Muscle of leg (tissue), 3 donors: ENCODE measurements at regions not wholly inside any gene's neighbourhood (a gene's known extent, or its start where the extent isn't known, plus 50 kb on each side); places are given as distances from the start of the nearest gene placed in this dataset.

Source experiments
- DNase-seq: peaks from one replicate; pipeline ENCODE4 v3.0.0; 2013
- H3K27ac ChIP-seq: one replicate; pipeline ENCODE4 v1.5.1; 2013; ENCODE audit warnings: mild to moderate bottlenecking, low read length, control low read depth
- H3K27me3 ChIP-seq: one replicate; pipeline ENCODE4 v1.6.1; 2013; ENCODE audit warnings: low read length; ENCODE audit not compliant: control insufficient read depth, insufficient read depth
- H3K36me3 ChIP-seq: one replicate; pipeline ENCODE4 v1.6.1; 2013; ENCODE audit warnings: low read length; ENCODE audit not compliant: control insufficient read depth, insufficient read depth
- H3K4me1 ChIP-seq: one replicate; pipeline ENCODE4 v1.6.1; 2013; ENCODE audit warnings: low read length; ENCODE audit not compliant: control insufficient read depth, insufficient read depth
- H3K4me3 ChIP-seq: one replicate; pipeline ENCODE4 v1.5.1; 2013; ENCODE audit warnings: low read length, control low read depth
- H3K9me3 ChIP-seq: replicated peaks from 2 replicates; pipeline ENCODE4 v1.6.1; 2013; ENCODE audit warnings: low read depth, low read length; ENCODE audit not compliant: control insufficient read depth
- WGBS: methylation state at CpG from one replicate; pipeline ENCODE4 v1.1.5; 2013; ENCODE audit warnings: missing lambda C conversion rate; ENCODE audit not compliant: insufficient coverage; 5-methylcytosine and 5-hydroxymethylcytosine counted together

DNA sequence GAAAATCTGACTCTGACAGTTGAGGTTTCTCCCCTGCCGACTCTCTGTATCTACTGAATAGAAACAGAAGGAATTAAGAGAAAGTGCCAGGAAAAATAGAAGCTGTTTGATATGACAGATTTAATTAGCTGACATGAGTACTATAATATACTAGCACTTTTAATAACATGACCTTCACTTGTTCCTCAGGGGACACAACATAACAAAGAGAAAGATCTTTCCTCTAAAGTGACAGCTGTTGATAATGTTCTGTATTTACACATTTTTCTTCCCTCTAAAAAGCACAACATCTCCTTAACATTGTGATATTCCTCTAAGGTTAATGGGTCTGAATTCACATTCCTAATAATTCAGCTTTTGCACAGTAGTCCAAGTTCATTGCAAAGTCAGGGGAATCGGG lies 1136.0 kb downstream of the PCDH17 start:
- WGBS: no CpG with 5 or more reads among the region's 2 CpGs
- Histone ChIP-seq H3K36me3 (no peaks in the 10 kb centered on the region), H3K4me3 (no peak overlapping the region), H3K9me3 (no peaks in the 10 kb centered on the region), H3K4me1 (no peaks in the 10 kb centered on the region), H3K27me3 (no peaks in the 10 kb centered on the region), H3K27ac (no peak overlapping the region)
- DNase-seq: peak; percentile 24

DNA sequence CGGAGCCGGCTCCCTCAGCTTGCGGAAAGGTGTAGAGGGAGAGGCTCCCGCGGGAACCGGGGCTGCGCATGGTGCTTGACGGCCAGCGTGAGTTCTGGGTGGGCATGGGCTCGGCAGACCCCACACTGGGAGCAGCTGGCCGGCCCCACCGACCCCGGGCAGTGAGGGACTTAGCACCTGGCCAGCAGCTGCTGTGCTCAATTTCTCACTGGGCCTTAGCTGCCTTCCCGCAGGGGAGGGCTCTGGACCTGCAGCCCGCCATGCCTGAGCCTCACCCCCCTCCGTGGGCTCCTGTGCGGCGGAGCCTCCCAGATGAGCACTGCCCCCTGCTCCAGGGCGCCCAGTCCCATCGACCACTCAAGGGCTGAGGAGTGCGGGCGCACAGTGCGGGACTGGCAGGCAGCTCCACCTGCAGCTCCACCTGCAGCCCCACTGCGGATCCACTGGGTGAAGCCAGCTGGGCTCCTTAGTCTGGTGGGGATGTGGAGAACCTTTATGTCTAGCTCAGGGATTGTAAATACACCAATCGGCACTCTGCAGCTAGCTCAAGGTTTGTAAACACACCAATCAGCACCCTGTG lies 1141.8 kb downstream of the PCDH17 start:
- WGBS: 92% methylated on average over 22 of the region's 25 CpGs

DNA sequence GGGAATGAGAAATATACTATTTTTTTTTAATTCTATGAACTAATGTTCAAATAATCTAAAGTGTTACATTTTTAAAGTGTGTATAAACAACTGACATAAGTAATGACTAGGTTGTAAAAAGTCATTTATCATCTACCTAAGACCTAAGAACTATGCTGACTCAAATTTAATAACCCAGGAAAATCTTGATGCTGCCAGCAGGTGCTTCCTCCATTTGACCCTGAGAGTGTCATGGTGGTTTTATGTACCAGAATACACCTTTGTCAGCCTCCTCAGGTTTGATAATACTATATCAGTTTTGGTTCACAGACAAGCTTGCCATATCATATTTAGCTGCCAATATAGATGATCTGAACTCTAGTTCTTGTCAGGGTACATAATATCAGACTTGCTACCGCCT lies 1151.2 kb downstream of the PCDH17 start:
- WGBS: no CpG with 5 or more reads among the region's 1 CpG
- Histone ChIP-seq H3K27ac (no peak overlapping the region), H3K36me3 (no peaks in the 10 kb centered on the region), H3K4me1 (no peaks in the 10 kb centered on the region), H3K27me3 (no peaks in the 10 kb centered on the region), H3K9me3 (peaks cover 2% of the 10 kb centered on the region), H3K4me3 (no peak overlapping the region)
- no peak for DNase-seq

More for the DNA sequence above, 1141.8 kb downstream of the PCDH17 start:
- Histone ChIP-seq H3K9me3 (peaks cover 5% of the 10 kb centered on the region), H3K27ac (no peak overlapping the region), H3K4me3 (no peak overlapping the region), H3K27me3 (no peaks in the 10 kb centered on the region), H3K36me3 (no peaks in the 10 kb centered on the region), H3K4me1 (no peaks in the 10 kb centered on the region)
- no peak for DNase-seq

DNA sequence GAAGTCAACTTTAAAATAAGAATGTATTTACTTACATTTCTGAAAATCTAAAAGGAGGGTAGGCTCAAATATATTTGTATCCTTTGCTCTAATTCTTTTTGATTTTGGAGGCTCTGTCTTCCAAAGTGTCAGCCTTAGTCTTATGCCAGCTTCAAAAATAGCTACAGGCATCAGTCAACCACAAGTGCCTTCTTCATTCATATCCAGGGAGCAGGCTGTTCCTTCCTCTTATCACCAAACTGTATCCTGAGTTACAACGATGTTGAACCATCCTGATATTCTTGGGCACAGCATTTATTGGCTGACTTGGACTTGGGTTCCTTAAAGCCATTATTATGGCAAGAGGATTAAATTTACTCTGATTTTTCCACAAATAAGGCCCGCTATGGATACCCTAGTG lies 1161.3 kb downstream of the PCDH17 start:
- WGBS: 60% methylated on average over 1 of the region's 2 CpGs
- Histone ChIP-seq H3K27me3 (no peaks in the 10 kb centered on the region), H3K36me3 (no peaks in the 10 kb centered on the region), H3K27ac (no peak overlapping the region), H3K4me1 (no peaks in the 10 kb centered on the region), H3K4me3 (no peak overlapping the region), H3K9me3 (no peaks in the 10 kb centered on the region)
- no peak for DNase-seq

DNA sequence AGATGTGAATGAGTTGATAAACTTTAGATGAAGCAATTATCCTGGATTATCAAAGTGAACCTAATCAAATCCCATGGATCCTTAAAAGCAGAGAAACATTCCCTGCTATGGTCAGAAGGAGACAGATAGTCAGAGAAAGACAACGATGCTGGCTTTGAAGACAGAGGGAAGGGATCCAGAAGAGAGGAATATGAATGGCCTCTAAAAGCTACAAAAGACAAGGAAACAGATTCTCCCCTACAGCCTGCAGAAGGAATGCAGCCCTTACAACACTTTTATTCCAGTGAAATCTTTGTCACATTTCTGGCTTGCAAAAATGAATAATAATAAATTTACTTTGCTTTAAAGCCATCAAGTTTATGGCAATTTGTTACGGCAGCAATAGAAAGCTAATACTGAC lies 1164.2 kb downstream of the PCDH17 start:
- H3K27me3 ChIP-seq: no peaks in the 10 kb centered on the region
- H3K4me1 ChIP-seq: no peaks in the 10 kb centered on the region
- no peak overlapping the region for H3K4me3 ChIP-seq
- no peak overlapping the region for H3K27ac ChIP-seq
- WGBS: no CpG with 5 or more reads among the region's 2 CpGs
- no peak for DNase-seq
- H3K9me3 ChIP-seq: no peaks in the 10 kb centered on the region
- no peaks in the 10 kb centered on the region for H3K36me3 ChIP-seq

DNA sequence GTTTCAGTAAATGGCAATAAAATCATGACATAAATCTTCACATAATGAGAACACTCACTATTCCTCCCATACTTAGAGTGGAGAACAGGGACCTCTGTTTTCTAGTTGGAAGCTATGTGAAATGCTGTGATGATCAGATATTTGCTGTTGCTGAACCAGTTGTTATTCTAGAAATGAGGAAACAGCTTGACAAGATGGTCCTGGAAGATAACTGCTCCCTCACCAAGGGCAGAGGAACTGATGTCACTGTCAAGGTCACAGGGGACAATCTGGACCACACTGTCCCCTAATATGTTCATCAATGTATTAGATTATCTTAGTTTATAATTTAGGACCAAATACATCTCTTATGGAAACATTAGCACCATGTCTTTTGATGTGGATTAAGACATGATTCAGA lies 1173.3 kb downstream of the PCDH17 start:
- no peak overlapping the region for H3K4me3 ChIP-seq
- H3K27me3 ChIP-seq: no peaks in the 10 kb centered on the region

DNA sequence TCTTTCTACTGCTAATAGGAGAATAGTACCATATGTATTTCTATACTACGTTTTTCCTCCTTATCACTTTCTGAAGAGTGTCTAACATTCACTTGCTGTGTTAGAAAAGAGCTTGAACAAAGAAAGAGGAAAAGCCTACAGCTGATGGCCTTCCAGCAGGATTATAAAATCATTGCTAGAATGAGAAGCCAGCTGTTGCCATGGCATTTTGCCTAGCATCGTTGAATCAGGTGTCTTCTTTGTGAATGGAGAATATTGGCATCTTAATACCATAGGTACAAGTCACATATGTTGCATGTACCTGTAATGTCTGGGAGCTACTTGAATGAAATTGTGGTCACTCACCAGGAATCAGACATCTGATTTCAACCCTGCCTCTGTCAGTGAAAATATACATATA lies 1174.9 kb downstream of the PCDH17 start:
- Histone ChIP-seq H3K36me3 (no peaks in the 10 kb centered on the region), H3K27ac (no peak overlapping the region), H3K4me1 (no peaks in the 10 kb centered on the region), H3K4me3 (no peak overlapping the region), H3K27me3 (no peaks in the 10 kb centered on the region), H3K9me3 (no peaks in the 10 kb centered on the region)
- DNase-seq: no peak
- no CpG with 5 or more reads among the region's 2 CpGs for WGBS

More for the DNA sequence above, 1173.3 kb downstream of the PCDH17 start:
- Histone ChIP-seq H3K27ac (no peak overlapping the region), H3K36me3 (no peaks in the 10 kb centered on the region), H3K4me1 (no peaks in the 10 kb centered on the region), H3K9me3 (no peaks in the 10 kb centered on the region)
- peak; percentile 4 for DNase-seq

DNA sequence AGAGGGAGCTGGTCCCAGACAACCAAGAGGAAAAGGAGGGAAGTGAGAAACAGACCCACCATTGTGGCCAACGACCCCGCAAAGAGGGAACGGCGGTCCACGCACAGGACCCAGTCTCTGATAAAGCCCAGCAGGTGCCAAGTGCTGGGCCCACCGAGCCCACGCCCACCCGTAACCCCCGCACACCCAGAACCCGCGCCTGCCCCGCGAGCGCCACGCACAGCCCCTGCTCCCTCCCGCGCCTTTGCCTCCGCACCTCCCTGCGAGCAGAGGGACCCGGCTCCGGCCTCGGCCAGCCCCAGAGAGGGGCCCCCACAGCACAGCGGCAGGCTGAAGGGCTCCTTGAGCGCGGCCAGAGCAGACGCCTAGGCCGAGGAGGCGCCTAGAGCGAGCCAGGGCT lies 1192.2 kb downstream of the PCDH17 start:
- Histone ChIP-seq H3K36me3 (no peaks in the 10 kb centered on the region), H3K27me3 (no peaks in the 10 kb centered on the region), H3K4me3 (no peak overlapping the region), H3K27ac (no peak overlapping the region), H3K4me1 (no peaks in the 10 kb centered on the region), H3K9me3 (no peaks in the 10 kb centered on the region)
- DNase-seq: no peak
- 91% methylated on average over 20 of the region's 29 CpGs for WGBS

DNA sequence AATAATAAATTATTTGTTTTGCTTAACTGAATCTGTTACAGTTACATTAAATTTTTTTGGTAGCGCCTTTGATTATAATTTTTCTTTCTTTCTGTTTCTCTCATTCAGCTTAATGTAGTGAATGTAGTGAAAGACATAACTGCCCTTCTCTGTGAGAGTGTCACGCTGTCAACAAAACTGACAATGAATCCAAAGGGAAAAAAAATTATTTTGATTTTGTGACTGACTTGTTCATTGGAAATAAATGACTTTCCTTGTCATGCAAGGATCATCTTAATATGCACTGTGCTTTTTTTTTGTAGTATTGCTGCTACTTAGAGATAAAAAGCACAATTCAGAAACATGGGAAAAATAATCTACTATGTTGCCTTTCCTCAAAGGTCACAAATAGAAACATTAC lies 1196.4 kb downstream of the PCDH17 start:
- H3K4me3 ChIP-seq: no peak overlapping the region
- H3K9me3 ChIP-seq: no peaks in the 10 kb centered on the region
- H3K4me1 ChIP-seq: no peaks in the 10 kb centered on the region
- H3K36me3 ChIP-seq: no peaks in the 10 kb centered on the region
- H3K27ac ChIP-seq: no peak overlapping the region
- no peak for DNase-seq
- H3K27me3 ChIP-seq: no peaks in the 10 kb centered on the region
- WGBS: no CpG with 5 or more reads among the region's 2 CpGs

DNA sequence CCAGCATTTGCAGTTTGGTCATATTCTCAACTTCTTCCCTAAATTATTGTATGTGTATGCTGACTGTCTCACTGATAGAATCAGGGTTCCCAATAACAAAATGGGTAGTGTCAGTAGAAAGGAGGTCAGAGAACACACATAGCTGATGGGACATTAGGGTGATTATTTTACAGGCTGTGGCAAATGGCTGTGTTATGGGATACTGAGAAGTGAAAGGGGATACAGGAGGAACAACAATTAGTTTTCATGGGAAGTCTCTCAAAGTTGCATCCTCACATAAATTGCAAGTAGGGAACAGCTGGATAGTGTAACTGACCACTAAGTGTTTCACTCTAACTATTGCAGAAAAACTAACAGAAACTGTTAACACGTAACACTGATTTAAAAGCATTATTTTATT lies 1199.3 kb downstream of the PCDH17 start:
- Histone ChIP-seq H3K27ac (no peak overlapping the region), H3K27me3 (no peaks in the 10 kb centered on the region), H3K4me3 (no peak overlapping the region), H3K36me3 (no peaks in the 10 kb centered on the region), H3K9me3 (no peaks in the 10 kb centered on the region), H3K4me1 (no peaks in the 10 kb centered on the region)
- no CpG with 5 or more reads among the region's 1 CpG for WGBS
- no peak for DNase-seq

DNA sequence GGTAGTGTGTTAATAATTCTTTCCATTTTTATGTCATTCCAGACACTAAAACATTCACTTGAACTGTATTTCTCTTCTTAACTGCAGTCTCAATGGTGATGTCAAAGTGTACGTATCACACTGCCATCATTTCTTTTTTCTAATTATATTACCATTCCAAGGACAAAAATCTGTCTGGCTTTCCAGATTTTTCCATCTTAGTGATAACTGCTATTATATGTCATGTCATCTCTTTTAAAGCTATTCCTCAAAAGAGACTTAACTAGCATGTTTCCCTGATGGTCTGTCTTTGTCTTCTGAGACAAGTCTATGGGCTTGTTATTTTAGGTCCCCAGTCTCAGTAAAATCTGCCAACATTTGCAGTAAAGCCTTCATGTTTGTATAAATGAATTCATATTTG lies 1207.1 kb downstream of the PCDH17 start:
- H3K36me3 ChIP-seq: no peaks in the 10 kb centered on the region
- H3K9me3 ChIP-seq: no peaks in the 10 kb centered on the region
- no peaks in the 10 kb centered on the region for H3K27me3 ChIP-seq
- H3K27ac ChIP-seq: no peak overlapping the region
- WGBS: no CpG with 5 or more reads among the region's 1 CpG
- no peak for DNase-seq
- H3K4me3 ChIP-seq: no peak overlapping the region
- no peaks in the 10 kb centered on the region for H3K4me1 ChIP-seq
